HG03135 (cell line): ENCODE measurements at regions not wholly inside any gene's neighbourhood (a gene's known extent, or its start where the extent isn't known, plus 50 kb on each side); places are given as distances from the start of the nearest gene placed in this dataset.

Source experiments
- ATAC-seq: cut with Tn5 transposase; IDR thresholded peaks from one replicate; pipeline ENCODE4 v1.9.1; 2021; ENCODE audit warnings: mild to moderate bottlenecking, moderate library complexity; ENCODE audit not compliant: unreplicated experiment

DNA sequence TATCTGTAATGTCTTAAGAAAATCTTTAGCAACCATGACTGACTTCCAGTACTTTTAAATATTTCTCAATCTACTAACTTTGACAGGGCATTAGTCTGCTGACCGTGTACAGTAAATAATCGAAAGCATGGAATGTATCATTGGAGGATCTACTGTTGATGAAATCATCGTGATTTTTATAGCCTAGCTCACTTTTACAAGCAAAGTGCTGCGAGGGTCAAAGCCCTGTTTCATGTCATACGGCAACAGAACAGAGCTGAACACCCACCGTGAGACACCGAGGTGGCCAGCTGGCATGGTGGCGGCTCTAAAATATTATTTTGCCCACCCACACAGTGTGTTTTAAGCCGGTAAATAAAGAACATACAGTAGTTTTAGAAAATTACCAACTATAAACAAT lies 679.3 kb downstream of the FAT4 start:
- no peak for ATAC-seq

DNA sequence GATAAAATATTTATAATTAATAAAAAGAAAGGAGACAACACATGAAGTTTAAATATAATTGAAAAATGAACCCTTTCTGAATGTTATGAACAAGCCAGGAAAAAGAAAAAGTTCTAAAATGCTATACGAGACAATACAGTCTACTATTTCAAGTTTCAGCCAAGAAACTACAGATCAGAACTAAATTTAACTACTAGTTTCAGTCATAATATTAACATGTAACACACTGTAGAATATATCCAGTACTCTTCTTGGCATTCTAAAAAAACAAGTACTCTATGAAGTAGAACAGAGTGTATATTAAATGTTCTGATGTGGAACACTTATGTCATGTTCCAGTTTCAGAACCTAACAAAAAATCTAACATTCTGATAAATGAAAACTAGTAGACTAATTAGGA lies 679.7 kb downstream of the FAT4 start:
- ATAC-seq, result no peak

DNA sequence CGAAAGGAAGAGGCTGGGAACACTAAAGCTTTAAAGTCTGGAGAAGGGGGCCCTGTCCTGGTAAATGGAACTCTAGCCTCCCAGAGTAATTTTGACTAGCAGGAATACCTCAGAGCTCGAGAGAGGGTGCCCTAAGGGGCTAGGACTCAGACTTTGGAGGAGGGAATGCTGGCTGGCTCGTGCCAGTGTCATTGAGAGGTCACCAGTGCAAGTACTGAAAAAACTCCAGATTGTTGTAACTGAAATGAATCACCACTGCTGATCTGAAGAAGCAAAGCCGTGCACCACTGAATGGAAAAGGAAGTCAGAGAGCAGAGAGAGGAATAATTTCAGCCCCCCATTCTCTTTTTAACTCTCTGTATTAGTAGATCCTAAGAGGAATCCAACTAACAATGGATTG lies 690.2 kb downstream of the FAT4 start:
- no peak for ATAC-seq

DNA sequence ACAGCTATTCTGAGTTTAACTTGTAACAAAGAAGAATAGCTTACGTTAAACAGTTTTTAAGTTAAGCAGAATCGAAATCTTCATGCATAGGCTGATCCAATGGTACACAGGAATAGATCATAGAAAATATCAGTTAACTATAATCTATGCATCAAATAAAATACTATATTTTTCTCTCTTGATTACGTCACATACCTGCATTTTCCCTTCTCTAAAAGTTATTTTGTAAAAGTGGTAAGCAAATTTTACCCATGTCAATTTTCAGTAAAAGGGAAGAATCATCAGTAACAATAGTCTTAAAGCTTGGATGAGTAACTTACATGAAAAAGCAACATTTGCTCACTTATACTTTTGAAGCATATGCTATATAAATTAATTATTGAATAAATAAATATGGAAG lies 692.4 kb downstream of the FAT4 start:
- no peak for ATAC-seq

DNA sequence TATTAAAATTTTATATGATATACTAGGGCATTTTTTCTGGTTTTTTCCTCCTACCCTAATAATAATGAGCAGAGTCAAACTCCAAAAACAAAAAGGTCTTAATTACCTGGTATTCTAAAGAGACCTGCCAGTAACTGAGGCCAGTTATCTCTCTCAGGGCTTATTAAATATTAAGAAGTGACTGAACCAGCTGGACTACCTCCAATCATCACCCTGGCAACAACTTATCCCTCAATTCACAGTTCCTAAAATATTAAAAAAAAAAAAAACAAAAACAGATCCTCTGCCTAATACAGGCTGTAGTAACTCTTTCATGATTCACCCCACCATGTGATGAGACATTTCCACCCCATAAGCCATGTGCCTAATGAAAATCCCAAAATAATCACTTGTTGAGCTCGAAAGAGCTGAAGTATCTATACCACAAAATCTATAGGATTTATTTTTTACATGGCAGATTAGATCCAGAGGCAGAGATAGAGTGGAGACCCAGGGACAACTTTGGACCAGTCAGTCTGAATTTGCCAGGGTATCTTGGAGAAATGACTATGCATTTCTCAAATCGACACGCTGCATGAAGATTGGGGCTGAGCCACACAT lies 698.0 kb downstream of the FAT4 start:
- no peak for ATAC-seq

DNA sequence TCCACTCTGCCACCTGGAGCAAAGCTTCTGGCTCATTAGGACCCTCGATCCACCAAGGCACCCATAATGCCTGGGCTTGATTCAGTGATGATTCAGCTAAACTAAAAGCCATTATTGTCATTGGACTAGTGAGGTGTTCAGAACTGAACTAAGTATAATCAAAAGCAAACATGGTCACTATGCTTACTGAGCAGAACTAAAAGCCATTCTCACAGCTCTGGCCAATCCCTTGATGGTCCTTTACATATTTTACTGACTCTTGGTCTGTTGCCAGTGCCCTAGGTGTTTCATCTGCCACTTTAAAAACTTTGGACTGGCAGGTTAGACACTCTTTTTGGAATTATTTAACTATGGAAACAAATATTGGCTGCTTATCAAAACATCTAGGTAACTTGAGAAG lies 703.5 kb downstream of the FAT4 start:
- no peak for ATAC-seq

DNA sequence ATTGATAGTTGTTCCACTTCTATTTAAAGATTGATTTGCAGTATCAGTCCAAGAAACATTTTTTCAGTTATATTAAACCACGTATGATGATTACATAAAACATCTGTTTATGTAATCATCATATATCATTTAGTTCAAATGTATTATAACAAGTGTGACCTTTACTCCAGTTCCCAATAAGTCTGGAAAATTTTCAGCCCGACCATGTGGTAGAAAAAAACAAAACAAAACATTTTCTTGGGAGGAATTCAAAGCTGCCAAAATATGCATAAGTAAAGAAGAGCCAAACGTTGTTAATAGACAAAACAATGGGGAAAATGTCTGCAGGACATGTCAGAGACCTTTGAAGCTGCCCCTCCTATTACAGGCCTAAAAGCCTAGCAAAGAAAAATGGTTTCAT lies 709.1 kb downstream of the FAT4 start:
- ATAC-seq, result no peak

DNA sequence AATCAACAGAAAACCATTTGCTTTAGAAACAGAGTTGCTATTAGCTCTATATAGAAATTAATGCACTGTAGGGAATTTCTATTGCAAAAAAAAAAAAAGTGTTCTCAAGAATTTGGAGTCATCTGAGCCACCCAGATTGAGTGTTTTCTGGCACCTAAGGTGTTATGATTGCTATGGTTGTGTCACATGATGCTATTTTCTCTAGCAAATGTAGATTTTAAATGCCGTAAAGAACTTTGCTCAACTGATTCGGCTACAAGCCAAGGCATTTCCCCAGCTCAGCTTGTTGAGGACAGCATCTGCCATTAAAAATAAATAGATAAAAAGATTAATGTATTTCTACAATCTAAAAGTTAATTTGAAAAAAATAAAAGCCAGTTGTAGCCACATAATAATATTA lies 712.8 kb downstream of the FAT4 start:
- ATAC-seq, result no peak

DNA sequence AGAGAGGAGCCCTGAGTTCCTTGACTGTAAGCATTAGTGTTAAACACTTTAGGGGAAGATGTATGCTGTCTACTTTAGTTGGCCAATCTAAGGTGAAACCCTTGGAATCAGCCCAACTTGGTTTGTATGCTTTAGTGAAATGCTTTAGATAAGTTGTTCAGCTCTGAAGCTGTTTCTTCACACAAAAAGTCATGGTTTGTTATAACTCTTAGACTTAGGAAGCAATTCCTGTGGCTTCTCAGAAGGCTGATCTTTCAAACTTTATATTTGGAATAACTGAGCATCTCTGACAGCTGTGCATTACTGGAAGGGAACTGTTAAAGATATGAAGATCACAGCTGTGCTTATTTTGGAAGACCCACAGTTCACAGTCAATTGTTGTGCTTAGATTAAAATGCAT lies 714.1 kb downstream of the FAT4 start:
- ATAC-seq, result no peak

DNA sequence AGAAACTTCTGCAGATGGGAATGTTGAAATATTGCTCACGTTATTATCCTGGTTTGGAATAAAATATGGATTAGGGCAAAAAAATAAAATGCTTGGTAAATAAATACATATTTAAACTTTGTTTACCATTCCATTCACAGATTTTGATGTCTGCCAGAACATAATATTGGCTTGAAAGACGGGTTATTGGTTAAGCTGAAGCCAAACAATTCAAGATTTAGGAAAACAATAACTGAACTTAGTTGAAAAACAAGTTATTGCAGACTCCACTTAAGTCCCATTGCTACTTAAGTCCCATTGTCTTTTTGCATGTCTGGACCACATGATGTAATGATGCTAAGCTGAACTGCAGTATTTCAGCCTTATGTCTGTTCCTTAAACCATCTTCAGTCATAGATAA lies 722.5 kb downstream of the FAT4 start:
- ATAC-seq, result no peak

DNA sequence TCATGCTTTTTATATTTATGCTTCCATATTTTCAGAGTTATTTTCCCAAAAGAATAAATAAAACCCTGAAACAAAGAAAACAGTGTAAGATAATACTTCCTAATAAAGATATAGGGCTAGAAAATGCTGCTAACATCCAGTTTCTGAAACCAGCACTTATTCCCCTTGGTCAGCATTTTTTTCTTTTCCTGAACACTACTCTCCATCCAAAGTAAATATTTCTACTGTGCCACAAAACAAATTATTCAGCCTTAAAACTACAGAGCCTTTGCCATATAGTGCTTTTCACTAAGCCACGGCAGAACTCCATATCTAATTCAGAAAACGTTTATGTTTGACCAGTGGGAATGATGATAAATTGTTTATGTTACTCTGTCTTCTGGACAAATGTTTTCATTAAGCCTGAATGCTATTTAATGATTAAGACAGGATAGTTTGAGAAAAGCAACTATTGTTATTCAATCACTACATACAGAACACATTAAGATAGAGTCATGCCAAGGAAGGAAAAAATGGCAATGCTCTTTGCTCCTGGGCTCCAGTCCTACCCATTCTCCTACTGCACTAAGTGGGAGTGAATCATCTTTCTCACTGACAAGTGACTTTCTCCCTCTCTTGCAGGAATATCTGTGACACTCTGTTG lies 723.9 kb downstream of the FAT4 start:
- ATAC-seq, result no peak

DNA sequence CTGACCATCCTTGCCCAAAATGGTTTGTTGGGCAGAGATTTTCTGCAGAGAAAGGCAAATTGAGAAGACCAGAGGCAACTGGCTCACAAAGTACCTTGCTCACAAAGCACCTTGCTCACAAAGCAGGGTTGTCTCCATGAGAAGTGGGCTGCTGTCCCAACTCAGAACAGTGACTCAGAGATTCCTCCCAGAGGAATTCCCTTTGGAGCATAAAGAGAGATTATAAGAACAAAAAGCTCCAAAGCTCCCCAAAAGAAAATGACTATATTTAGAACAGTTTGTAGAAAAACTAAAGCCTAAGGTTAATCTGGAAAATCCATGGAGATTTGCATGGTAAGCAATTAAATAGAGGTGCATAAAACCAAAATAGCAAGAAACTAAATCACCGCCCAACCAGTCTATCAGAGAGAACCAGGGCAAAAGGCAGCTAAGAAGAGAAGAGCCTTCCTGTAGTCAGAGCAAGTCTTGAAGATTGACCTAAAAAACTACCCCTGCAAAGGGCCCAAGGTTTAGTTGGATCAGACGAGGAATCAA lies 731.4 kb downstream of the FAT4 start:
- ATAC-seq, result no peak

DNA sequence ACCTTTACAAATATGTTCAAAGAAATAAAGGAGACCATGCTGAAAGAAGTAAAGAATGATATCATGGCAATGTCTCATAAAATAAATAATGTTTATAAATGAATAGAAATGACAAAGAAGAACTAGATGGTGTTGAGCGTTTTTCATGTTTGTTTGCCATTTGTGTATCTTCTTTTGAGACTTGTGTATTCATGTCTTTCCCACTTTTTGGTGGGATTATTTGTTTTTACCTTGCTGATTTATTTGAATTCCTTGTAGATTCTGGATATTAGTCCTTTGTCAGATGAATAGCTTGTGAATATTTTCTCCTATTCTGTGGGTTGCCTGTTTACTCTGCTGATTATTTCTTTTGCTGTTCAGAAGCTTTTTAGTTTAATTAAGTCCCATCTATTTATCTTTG lies 732.4 kb downstream of the FAT4 start:
- no peak for ATAC-seq

DNA sequence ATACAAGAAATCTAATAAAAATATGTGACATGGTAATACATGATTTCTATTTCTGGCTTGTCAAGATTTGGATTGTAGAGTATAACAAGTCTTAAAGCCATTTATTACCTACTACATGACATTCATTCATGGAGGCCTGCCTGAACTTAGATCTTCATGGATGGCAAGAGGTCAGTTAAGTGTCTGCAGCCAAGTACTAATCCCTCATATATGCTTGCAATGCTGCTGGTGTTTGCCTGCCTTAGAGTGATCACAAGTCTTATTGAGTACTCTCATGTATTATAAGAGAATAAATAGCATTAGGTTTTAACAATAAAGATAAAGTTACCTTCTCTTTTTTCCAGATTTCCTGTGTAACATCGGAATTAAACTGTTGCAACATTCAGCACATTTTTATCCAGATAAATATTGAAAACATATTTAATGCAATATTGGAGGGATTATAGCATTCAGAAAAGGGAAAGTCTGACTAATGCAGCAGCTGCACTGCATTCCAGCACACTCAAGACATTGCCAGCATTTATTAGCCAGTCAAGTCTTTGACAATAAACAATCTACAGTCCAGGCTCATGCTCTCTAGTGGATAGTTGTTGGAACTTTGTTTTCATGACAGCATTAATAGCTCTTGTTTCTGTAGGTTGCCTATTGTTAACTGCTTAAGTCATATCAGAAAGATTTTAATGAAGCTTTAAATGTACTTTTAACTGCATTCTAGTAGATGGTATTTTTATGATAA lies 737.1 kb downstream of the FAT4 start:
- ATAC-seq, result no peak

DNA sequence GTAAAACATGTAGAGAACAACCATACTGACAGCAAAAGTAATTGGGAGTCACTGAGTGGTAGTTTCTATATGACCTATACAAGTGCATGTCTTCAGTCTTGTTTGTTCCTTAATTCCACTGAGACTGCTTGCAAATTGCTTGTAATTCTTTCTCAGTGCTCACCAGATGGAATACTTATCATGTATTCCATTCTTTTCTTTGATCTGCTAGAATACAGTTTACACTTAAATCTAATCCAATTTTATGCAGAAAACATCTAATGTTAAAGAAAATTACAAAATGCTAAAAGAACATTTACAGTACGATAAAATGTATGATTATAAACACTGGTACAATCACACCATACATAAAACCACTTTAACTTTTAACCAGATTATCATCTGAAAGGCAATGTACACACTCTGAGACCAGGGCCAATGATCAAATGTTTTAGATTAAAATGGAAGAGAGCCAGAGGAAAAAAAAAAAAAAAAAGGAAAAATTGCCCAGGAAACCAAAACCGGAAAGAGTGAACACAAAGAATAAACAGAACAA lies 741.4 kb downstream of the FAT4 start:
- ATAC-seq, result no peak

DNA sequence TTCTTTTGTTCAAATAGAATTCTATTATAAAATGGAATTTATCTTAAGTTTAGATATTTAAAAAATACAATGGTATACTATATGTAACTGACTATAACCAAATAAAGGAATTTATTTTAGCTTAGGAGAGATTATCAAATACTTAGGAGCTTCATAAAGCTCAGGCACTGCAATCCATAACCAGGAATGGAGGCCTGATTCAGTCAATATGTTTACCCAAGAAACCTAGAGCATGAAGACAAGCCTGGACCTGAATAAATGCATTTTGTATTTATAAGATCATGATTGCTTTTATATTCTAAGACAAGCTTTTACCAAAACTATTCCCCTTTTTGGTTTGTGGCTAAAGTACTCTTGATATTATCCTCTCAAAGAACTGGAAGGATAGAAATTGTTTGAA lies 742.6 kb downstream of the FAT4 start:
- ATAC-seq, result no peak

DNA sequence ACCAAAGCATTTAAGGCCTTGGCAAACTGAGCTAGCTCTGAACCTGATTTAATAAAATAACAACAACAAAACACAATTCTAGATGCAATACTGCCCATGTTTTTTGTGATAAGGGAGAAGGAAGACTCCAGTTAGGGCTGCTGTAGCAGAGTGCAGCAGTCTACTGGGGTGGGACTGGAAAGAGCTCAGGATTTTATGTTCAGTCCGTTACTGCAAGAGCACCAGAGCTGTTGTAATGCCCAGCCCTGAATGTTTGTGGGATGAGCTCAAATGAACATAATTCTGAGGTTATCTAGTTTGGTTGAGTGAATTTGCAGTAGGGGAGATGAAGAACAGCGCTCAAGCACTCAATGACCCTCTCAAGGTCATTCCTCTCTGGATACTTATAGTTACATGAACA lies 743.8 kb downstream of the FAT4 start:
- no peak for ATAC-seq

DNA sequence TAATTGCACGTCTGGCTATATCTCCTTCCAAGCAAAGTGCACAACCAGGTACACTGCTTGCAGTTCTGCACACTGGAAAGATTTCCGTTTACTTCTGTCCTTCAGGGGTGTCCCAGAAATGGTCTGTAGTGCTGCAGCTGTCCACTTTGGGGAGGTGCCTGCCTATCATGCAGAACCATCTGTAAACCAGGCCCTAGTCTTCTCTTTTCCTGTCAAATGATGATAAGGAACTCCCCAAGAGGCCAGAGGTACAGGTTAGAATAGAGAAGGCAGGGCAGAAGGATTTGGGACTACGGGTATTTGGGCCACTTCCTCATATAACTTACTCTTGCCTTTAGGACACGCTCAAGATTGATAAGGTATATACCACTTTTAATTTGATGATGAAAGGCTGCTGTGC lies 746.9 kb downstream of the FAT4 start:
- ATAC-seq, result no peak

DNA sequence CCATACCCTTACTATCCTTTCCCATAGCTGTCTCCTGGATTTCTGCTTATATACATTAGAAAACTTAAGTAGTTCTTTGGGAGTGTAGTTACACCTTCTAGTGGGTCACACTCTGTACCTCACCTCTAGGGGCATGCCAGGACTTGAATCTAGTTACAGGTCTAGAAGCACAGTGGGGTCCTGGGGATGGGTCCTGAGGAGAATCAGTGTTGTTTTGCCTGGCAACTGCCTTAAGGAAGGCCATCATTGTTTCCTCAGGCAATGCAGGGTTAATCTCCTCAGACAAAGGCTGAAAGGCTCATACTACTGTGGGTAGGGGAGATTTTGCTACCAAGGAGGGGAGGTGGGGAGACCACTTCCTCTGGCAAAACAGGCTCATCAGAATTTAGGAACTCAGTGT lies 750.3 kb downstream of the FAT4 start:
- ATAC-seq, result no peak

DNA sequence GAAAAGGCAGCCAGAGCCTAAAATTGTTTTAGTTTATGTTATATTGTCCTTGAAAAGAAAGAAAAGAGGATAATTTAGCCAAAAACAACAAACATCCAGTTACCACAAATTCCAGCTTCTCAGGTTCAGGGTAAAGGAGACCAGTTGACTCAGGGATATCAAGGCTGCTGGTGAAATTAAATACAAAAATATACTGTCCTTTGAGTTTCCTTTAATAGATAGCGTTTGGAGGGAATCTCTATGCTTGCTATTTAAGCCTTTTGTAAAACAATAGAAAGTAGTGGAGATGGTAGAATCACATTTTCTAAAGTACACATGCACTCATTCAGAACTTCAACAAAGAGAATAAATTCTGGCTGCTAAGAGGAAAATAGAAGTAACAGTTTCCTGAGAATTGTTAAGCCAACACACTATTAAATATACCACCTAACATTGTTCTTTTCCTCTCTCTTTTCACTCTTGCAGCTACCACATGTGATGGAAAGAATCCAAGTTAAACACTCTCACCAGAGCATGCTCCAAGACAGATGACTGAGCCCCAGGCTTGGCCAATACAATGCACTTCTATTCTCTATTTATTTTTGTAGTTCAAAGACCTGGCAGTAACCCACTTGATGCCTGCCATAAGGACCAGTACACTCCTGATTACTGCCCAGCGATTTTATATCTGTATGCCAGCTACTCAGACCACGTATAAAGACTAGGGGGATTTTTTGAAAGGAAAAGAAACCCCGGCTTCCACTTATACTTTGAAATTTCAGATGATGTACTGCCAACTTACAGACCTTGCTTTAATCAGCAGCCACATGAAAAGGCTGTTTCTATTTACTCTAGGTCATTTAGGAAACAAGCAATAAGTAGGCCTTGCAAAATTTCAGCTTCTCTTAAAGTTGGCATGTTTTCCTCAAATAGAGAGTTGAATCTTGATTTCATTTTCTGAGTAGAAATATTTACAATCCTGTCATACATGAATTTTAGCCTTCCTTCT lies 756.9 kb downstream of the FAT4 start:
- no peak for ATAC-seq

DNA sequence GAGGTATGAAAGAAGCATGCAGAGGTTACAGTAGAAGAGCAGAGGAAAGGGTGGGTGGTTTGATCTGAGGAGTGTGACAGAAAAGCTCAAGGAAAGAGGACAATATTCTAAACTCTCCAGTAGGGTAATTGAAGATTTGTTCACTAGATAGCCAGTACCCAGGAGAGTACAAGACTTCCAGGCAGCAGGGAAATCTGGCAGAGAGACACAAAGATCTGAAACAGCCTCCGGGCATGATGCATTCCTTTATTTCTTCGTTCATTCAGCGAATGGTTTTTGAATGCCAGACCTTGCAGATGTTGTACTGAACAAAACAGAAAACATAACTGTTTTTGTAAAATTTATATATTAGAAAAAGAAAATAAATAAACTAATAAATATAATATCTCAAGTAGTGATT lies 766.6 kb downstream of the FAT4 start:
- no peak for ATAC-seq
